HFFc6 (cell line): ENCODE measurements at regions not wholly inside any gene's neighbourhood (a gene's known extent, or its start where the extent isn't known, plus 50 kb on each side); places are given as distances from the start of the nearest gene placed in this dataset.
"Not testable (repeated sequence)": the region's sequence is repeated elsewhere in the genome, so short reads cannot be mapped to it uniquely, and the experiment has no call there.

Experiments
- DNase-seq: peaks from one replicate; pipeline ENCODE4 v3.0.0-alpha.2; 2018
- H3K27ac Mint-ChIP-seq: 2 replicates; pipeline ENCODE4 v1.8.0; 2020; ENCODE audit warnings: mild to moderate bottlenecking, mixed read lengths
- H3K27me3 Mint-ChIP-seq: 2 replicates; pipeline ENCODE4 v1.8.0; 2021; ENCODE audit warnings: mild to moderate bottlenecking, moderate library complexity, mixed read lengths; ENCODE audit not compliant: insufficient read depth
- H3K36me3 Mint-ChIP-seq: 2 replicates; pipeline ENCODE4 v1.8.0; 2021; ENCODE audit warnings: low read depth, mixed read lengths
- H3K4me1 Mint-ChIP-seq: 2 replicates; pipeline ENCODE4 v1.8.0; 2020; ENCODE audit warnings: low read depth, mixed read lengths
- H3K4me3 Mint-ChIP-seq: 2 replicates; pipeline ENCODE4 v1.8.0; 2020; ENCODE audit warnings: mild to moderate bottlenecking, moderate library complexity, mixed read lengths
- H3K9me3 Mint-ChIP-seq: 2 replicates; pipeline ENCODE4 v1.8.0; 2020; ENCODE audit warnings: mild to moderate bottlenecking, mixed read lengths
- CTCF ChIP-seq: fragments of 200-600 bp; sonication (generic); IDR thresholded peaks from 2 replicates; pipeline ENCODE4 v1.5.0; 2021; ENCODE audit warnings: antibody characterized with exemption, mild to moderate bottlenecking

- no peak overlapping the region for H3K4me3 Mint-ChIP-seq
- no peaks in the 10 kb centered on the region for H3K9me3 Mint-ChIP-seq
- DNase-seq, result no peak
- no peak overlapping the region for H3K27ac Mint-ChIP-seq
- peaks cover 5% of the 10 kb centered on the region for H3K4me1 Mint-ChIP-seq
- no peaks in the 10 kb centered on the region for H3K36me3 Mint-ChIP-seq
- TF ChIP-seq CTCF, result no peak
- peaks cover 3% of the 10 kb centered on the region; the same call in 1 of the 2 replicates for H3K27me3 Mint-ChIP-seq
Observed at GRCh38 chr1:221598122-221598521, 143.8 kb downstream of the DUSP10 start.

- Mint-ChIP-seq H3K36me3 (no peaks in the 10 kb centered on the region), H3K9me3 (no peaks in the 10 kb centered on the region), H3K27me3 (no peaks in the 10 kb centered on the region), H3K4me3 (no peak overlapping the region), H3K27ac (no peak overlapping the region), H3K4me1 (peaks cover 7% of the 10 kb centered on the region)
- no peak for TF ChIP-seq CTCF
- no peak for DNase-seq
Observed at GRCh38 chr1:221601166-221601565, 140.7 kb downstream of the DUSP10 start.

- TF ChIP-seq CTCF, result no peak
- Mint-ChIP-seq H3K27ac (no peak overlapping the region), H3K4me1 (peaks cover 9% of the 10 kb centered on the region), H3K27me3 (no peaks in the 10 kb centered on the region), H3K9me3 (no peaks in the 10 kb centered on the region), H3K36me3 (no peaks in the 10 kb centered on the region), H3K4me3 (no peak overlapping the region)
- no peak for DNase-seq
Observed at GRCh38 chr1:221602830-221603229, 139.1 kb downstream of the DUSP10 start.

GRCh38 chr1:221604390-221604789 is 137.5 kb downstream of the DUSP10 start:
- H3K27ac Mint-ChIP-seq, H3K27me3 Mint-ChIP-seq, H3K36me3 Mint-ChIP-seq, DNase-seq, H3K4me3 Mint-ChIP-seq, H3K9me3 Mint-ChIP-seq: not testable (repeated sequence)
- H3K4me1 Mint-ChIP-seq, result peaks cover 19% of the 10 kb centered on the region

- no peaks in the 10 kb centered on the region for H3K9me3 Mint-ChIP-seq
- no peak for TF ChIP-seq CTCF
- H3K27me3 Mint-ChIP-seq, result no peaks in the 10 kb centered on the region
- peaks cover 19% of the 10 kb centered on the region for H3K4me1 Mint-ChIP-seq
- no peak overlapping the region for H3K4me3 Mint-ChIP-seq
- DNase-seq, result no peak
- no peaks in the 10 kb centered on the region for H3K36me3 Mint-ChIP-seq
- H3K27ac Mint-ChIP-seq, result no peak overlapping the region
Observed at GRCh38 chr1:221604948-221605347, 136.9 kb downstream of the DUSP10 start.

GRCh38 chr1:221605569-221605968 is 136.3 kb downstream of the DUSP10 start:
- Mint-ChIP-seq H3K9me3 (no peaks in the 10 kb centered on the region), H3K36me3 (no peaks in the 10 kb centered on the region)

More at GRCh38 chr1:221605569-221605968, 136.3 kb downstream of the DUSP10 start:
- Mint-ChIP-seq H3K4me3 (no peak overlapping the region), H3K27me3 (no peaks in the 10 kb centered on the region), H3K4me1 (peaks cover 19% of the 10 kb centered on the region), H3K27ac (no peak overlapping the region)
- no peak for TF ChIP-seq CTCF
- DNase-seq, result no peak
